Osteocyte (in vitro differentiated cells): ENCODE measurements at regions not wholly inside any gene's neighbourhood (a gene's known extent, or its start where the extent isn't known, plus 50 kb on each side); places are given as distances from the start of the nearest gene placed in this dataset.

Experiments
- DNase-seq: peaks from one replicate; pipeline ENCODE4 v3.0.0; 2021; ENCODE audit warnings: mixed read lengths; ENCODE audit not compliant: unreplicated experiment; ENCODE audit errors: extremely low spot score
- H3K27ac Mint-ChIP-seq: one replicate; pipeline ENCODE4 v1.8.0; 2021; ENCODE audit warnings: mild to moderate bottlenecking, mixed read lengths; ENCODE audit not compliant: unreplicated experiment
- H3K27me3 Mint-ChIP-seq: one replicate; pipeline ENCODE4 v1.8.0; 2021; ENCODE audit warnings: mixed read lengths; ENCODE audit not compliant: unreplicated experiment
- H3K36me3 Mint-ChIP-seq: one replicate; pipeline ENCODE4 v1.8.0; 2021; ENCODE audit warnings: mixed read lengths; ENCODE audit not compliant: unreplicated experiment
- H3K4me1 Mint-ChIP-seq: one replicate; pipeline ENCODE4 v1.8.0; 2021; ENCODE audit warnings: mixed read lengths; ENCODE audit not compliant: unreplicated experiment
- H3K4me3 Mint-ChIP-seq: one replicate; pipeline ENCODE4 v1.8.0; 2021; ENCODE audit warnings: mild to moderate bottlenecking, moderate library complexity, mixed read lengths; ENCODE audit not compliant: unreplicated experiment
- H3K9me3 Mint-ChIP-seq: one replicate; pipeline ENCODE4 v1.8.0; 2021; ENCODE audit warnings: mixed read lengths; ENCODE audit not compliant: unreplicated experiment
- TF ChIP-seq, protein P1 (sequence below): fragments of 200-600 bp; sonication (generic); IDR thresholded peaks from 2 replicates; pipeline ENCODE4 v1.5.0; 2021; ENCODE audit warnings: antibody characterized with exemption, mild to moderate bottlenecking, moderate library complexity

DNA sequence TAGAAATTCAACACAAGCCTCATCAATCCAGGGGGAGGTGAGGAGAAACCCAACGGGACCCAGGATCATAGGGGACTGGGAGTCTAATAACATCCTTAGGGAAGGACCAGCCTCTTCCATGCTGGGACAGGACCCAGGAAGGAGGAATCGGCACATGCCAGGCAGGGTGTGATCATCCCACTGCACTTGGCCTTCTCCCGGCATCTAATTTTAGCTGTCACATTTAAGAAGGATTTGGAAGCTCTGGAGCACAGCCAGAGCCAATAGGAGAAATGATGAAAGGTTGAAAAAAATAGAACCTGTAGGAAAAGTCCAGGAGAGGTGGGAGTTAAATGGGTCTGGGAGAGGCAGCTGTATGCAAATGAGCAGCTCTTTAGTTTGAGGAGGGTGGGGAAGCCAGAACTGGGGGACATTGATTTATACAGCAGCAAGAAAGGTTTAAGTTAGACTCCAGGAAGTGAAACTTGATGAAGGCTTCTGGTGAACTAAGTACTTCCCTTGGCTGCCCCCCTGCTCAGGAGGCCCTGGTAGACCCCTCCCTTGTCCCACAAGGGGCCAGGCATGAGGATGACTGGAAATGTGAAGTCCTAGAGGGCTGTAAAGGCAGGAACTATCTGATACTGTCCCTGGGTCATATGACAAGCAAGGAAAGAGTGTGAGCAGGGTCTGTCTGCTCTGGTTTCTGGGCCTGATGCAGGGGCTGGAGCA is 260.3 kb downstream of the LRFN2 start:
- Mint-ChIP-seq H3K36me3 (no peaks in the 10 kb centered on the region), H3K27ac (no peak overlapping the region), H3K4me1 (no peaks in the 10 kb centered on the region), H3K9me3 (no peaks in the 10 kb centered on the region), H3K4me3 (no peak overlapping the region), H3K27me3 (peaks cover 40% of the 10 kb centered on the region)
- TF ChIP-seq, protein P1, sequence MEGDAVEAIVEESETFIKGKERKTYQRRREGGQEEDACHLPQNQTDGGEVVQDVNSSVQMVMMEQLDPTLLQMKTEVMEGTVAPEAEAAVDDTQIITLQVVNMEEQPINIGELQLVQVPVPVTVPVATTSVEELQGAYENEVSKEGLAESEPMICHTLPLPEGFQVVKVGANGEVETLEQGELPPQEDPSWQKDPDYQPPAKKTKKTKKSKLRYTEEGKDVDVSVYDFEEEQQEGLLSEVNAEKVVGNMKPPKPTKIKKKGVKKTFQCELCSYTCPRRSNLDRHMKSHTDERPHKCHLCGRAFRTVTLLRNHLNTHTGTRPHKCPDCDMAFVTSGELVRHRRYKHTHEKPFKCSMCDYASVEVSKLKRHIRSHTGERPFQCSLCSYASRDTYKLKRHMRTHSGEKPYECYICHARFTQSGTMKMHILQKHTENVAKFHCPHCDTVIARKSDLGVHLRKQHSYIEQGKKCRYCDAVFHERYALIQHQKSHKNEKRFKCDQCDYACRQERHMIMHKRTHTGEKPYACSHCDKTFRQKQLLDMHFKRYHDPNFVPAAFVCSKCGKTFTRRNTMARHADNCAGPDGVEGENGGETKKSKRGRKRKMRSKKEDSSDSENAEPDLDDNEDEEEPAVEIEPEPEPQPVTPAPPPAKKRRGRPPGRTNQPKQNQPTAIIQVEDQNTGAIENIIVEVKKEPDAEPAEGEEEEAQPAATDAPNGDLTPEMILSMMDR, result no peak
- DNase-seq, result no peak

GRCh38 chr6:40325791-40326190 is 261.4 kb downstream of the LRFN2 start:
- Mint-ChIP-seq H3K27ac (no peak overlapping the region), H3K36me3 (no peaks in the 10 kb centered on the region), H3K27me3 (peaks cover 36% of the 10 kb centered on the region), H3K4me1 (no peaks in the 10 kb centered on the region), H3K4me3 (no peak overlapping the region), H3K9me3 (no peaks in the 10 kb centered on the region)
- TF ChIP-seq, protein P1, result no peak
- DNase-seq, result no peak

DNA sequence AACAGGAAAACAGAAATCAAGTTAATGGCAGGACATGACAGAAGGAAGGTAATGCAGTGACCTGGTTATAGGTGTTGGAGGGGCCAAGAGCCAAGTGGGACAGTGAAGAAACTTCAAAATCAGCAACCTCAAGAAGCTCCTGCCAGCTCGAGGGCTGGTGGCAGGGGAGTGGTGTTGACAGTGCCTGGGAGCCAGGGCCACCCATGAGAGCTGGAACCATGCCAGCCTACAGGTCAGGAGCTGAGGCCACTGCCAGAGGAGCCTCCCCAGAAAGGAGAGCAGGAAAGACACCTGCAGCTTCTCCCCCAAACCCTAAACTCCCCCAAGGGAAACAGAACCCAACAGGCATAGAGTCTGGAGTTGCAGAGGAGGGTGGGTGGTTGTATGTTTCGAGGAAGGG is 262.1 kb downstream of the LRFN2 start:
- H3K36me3 Mint-ChIP-seq, result no peaks in the 10 kb centered on the region
- peaks cover 31% of the 10 kb centered on the region for H3K27me3 Mint-ChIP-seq
- no peaks in the 10 kb centered on the region for H3K4me1 Mint-ChIP-seq
- no peaks in the 10 kb centered on the region for H3K9me3 Mint-ChIP-seq
- H3K27ac Mint-ChIP-seq, result no peak overlapping the region
- no peak for DNase-seq
- no peak overlapping the region for H3K4me3 Mint-ChIP-seq
- TF ChIP-seq, protein P1, result no peak

- TF ChIP-seq, protein P1, result no peak
- DNase-seq, result no peak
- Mint-ChIP-seq H3K4me3 (no peak overlapping the region), H3K36me3 (no peaks in the 10 kb centered on the region), H3K27ac (no peak overlapping the region), H3K9me3 (peaks cover 6% of the 10 kb centered on the region), H3K27me3 (peaks cover 27% of the 10 kb centered on the region), H3K4me1 (no peaks in the 10 kb centered on the region)
These were observed 263.1 kb downstream of the LRFN2 start for GRCh38 chr6:40323881-40324634.

DNA sequence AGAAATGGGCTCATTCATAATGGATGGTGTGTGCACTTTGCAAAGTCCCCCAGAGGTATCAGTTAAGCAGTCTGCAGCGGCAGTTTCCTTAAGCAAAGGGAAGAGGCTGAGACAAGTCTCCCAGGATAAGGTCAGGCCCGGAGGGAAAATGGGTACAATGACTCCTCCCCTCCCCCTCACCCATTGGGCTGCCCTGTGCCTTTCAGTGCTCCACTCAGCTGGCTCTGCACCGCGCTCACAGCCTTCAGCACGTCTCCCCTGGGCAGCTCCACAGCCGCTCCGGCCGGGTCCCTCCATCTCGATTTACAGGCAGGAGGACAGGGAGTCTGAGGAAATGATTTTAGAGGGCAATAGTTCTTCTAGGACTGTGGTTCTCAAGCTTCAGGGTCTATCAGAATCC is 264.8 kb downstream of the LRFN2 start:
- H3K9me3 Mint-ChIP-seq, result peaks cover 11% of the 10 kb centered on the region
- no peak for DNase-seq
- TF ChIP-seq, protein P1, result no peak
- no peaks in the 10 kb centered on the region for H3K4me1 Mint-ChIP-seq
- H3K4me3 Mint-ChIP-seq, result no peak overlapping the region
- no peak overlapping the region for H3K27ac Mint-ChIP-seq
- no peaks in the 10 kb centered on the region for H3K36me3 Mint-ChIP-seq
- peaks cover 19% of the 10 kb centered on the region for H3K27me3 Mint-ChIP-seq
